ENCODE measurements at regions not wholly inside any gene's neighbourhood (a gene's known extent, or its start where the extent isn't known, plus 50 kb on each side); places are given as distances from the start of the nearest gene placed in this dataset.

GRCh38 chr12:78340406-78340805 is 509.7 kb downstream of the NAV3 start:
- H3K79me2 ChIP-seq (ENCODE audit: low read length): no peaks in the 10 kb centered on the region
- no peaks in the 10 kb centered on the region for H3K4me1 ChIP-seq (ENCODE audit: low read length)
- H3K27me3 ChIP-seq (replicated peaks; ENCODE audit: insufficient read depth, low read length): no peaks in the 10 kb centered on the region
- no peak overlapping the region for H3K4me2 ChIP-seq (ENCODE audit: low read depth, low read length)
- H4K20me1 ChIP-seq (ENCODE audit: insufficient read depth, low read length): no peaks in the 10 kb centered on the region
- H3F3A ChIP-seq (ENCODE audit: insufficient read depth, low read length): no peaks in the 10 kb centered on the region
- H3K4me3 ChIP-seq (ENCODE audit: low read length): no peak overlapping the region
- TF ChIP-seq EZH2phosphoT487 (IDR thresholded peaks at IDR 0.05; ENCODE audit: low read length) (no peak), EZH2 (optimal IDR thresholded peaks at IDR 0.05; ENCODE audit: low read depth, low read length) (no peak), CTCF (IDR thresholded peaks at IDR 0.05; ENCODE audit: low read length) (no peak)
- DNase-seq: no peak
- no peak overlapping the region for H3K27ac ChIP-seq (ENCODE audit: low read length)
- H3K9me2 ChIP-seq (replicated peaks; ENCODE audit: insufficient read depth, low read length): no peaks in the 10 kb centered on the region
- H2AFZ ChIP-seq (ENCODE audit: low read length): no peak overlapping the region
- no peaks in the 10 kb centered on the region for H3K9me3 ChIP-seq (replicated peaks; ENCODE audit: insufficient read depth, low read length)
- no peaks in the 10 kb centered on the region for H3K36me3 ChIP-seq (replicated peaks; ENCODE audit: insufficient read depth, low read length)
- H3K9ac ChIP-seq (ENCODE audit: low read length): no peak overlapping the region

- no peaks in the 10 kb centered on the region for H3K36me3 ChIP-seq (replicated peaks; ENCODE audit: insufficient read depth, low read length)
- DNase-seq: no peak
- H4K20me1 ChIP-seq (ENCODE audit: insufficient read depth, low read length): no peaks in the 10 kb centered on the region
- H3K4me1 ChIP-seq (ENCODE audit: low read length): no peaks in the 10 kb centered on the region
- H2AFZ ChIP-seq (ENCODE audit: low read length): no peak overlapping the region
- H3K9me3 ChIP-seq (replicated peaks; ENCODE audit: insufficient read depth, low read length): no peaks in the 10 kb centered on the region
- H3K4me3 ChIP-seq (ENCODE audit: low read length): no peak overlapping the region
- no peaks in the 10 kb centered on the region for H3K9me2 ChIP-seq (replicated peaks; ENCODE audit: insufficient read depth, low read length)
- no peak overlapping the region for H3K4me2 ChIP-seq (ENCODE audit: low read depth, low read length)
- H3K9ac ChIP-seq (ENCODE audit: low read length): no peak overlapping the region
- no peaks in the 10 kb centered on the region for H3K27me3 ChIP-seq (replicated peaks; ENCODE audit: insufficient read depth, low read length)
- H3K27ac ChIP-seq (ENCODE audit: low read length): no peak overlapping the region
- TF ChIP-seq EZH2 (optimal IDR thresholded peaks at IDR 0.05; ENCODE audit: low read depth, low read length): no peak
- no peak for TF ChIP-seq CTCF (IDR thresholded peaks at IDR 0.05; ENCODE audit: low read length)
- H3K79me2 ChIP-seq (ENCODE audit: low read length): no peaks in the 10 kb centered on the region
- H3F3A ChIP-seq (ENCODE audit: insufficient read depth, low read length): no peaks in the 10 kb centered on the region
Measured at GRCh38 chr12:78343657-78344056, 513.0 kb downstream of the NAV3 start.

DNA sequence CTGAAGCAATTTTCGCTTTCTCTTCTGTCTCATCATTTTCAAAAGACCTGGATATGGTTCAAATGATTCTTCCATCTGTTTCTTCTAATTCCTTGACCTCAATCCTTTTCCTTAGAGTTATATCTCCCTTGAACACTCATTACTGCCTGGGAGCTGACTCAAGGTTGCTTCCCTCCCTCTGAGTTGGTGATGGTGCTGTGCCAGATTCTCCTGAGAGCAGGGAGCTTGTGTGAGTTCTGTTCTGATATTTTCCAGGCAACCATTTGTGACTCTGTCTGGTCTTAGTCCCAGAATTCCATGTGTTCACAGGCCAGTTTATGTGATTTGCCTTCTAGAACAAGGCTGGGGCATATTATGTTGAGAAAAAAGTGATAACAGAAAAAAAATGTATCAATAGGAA is 505.1 kb upstream of the SYT1 start:
- H2AFZ ChIP-seq (ENCODE audit: low read length): peak overlapping the region; percentile 26; the same call in 1 of the 2 replicates
- DNase-seq: no peak
- H3F3A ChIP-seq (ENCODE audit: insufficient read depth, low read length): no peaks in the 10 kb centered on the region
- no peak overlapping the region for H3K9ac ChIP-seq (ENCODE audit: low read length)
- H3K27ac ChIP-seq (ENCODE audit: low read length): no peak overlapping the region
- no peak for TF ChIP-seq EZH2 (optimal IDR thresholded peaks at IDR 0.05; ENCODE audit: low read depth, low read length)
- TF ChIP-seq CTCF (IDR thresholded peaks at IDR 0.05; ENCODE audit: low read length): no peak
- no peak for TF ChIP-seq EZH2phosphoT487 (IDR thresholded peaks at IDR 0.05; ENCODE audit: low read length)
- peak overlapping the region; percentile 27; the same call in 1 of the 2 replicates for H3K4me2 ChIP-seq (ENCODE audit: low read depth, low read length)
- H3K36me3 ChIP-seq (replicated peaks; ENCODE audit: insufficient read depth, low read length): no peaks in the 10 kb centered on the region
- no peak overlapping the region for H3K4me3 ChIP-seq (ENCODE audit: low read length)
- no peaks in the 10 kb centered on the region for H3K79me2 ChIP-seq (ENCODE audit: low read length)
- no peaks in the 10 kb centered on the region for H3K9me3 ChIP-seq (replicated peaks; ENCODE audit: insufficient read depth, low read length)
- H4K20me1 ChIP-seq (ENCODE audit: insufficient read depth, low read length): no peaks in the 10 kb centered on the region
- no peaks in the 10 kb centered on the region for H3K9me2 ChIP-seq (replicated peaks; ENCODE audit: insufficient read depth, low read length)
- H3K4me1 ChIP-seq (ENCODE audit: low read length): peaks cover 23% of the 10 kb centered on the region
- no peaks in the 10 kb centered on the region for H3K27me3 ChIP-seq (replicated peaks; ENCODE audit: insufficient read depth, low read length)
